MCF 10A (cell line): ENCODE measurements at regions not wholly inside any gene's neighbourhood (a gene's known extent, or its start where the extent isn't known, plus 50 kb on each side); places are given as distances from the start of the nearest gene placed in this dataset.

Experiments
- BruUV-seq: library from RNA; stranded (reverse); fragments of 400-500 nt; replicated peaks from 2 replicates; lab custom pipeline; 2021; lab: Mats Ljungman, UMichigan
- CTCF ChIA-PET: fragments of 300-600 bp; sonication (Branson Sonifier 250); formaldehyde crosslinking; extraction: SDS; loops from one replicate; lab custom pipeline; 2021; ENCODE audit warnings: antibody characterized with exemption, inconsistent platforms; lab: Yijun Ruan, JAX
- POLR2A ChIA-PET: fragments of 300-600, 350-650 bp; sonication (Branson Sonifier 250); formaldehyde crosslinking; extraction: SDS; loops from one replicate; lab custom pipeline; 2020; ENCODE audit warnings: antibody characterized with exemption, inconsistent platforms; lab: Yijun Ruan, JAX
- DNase-seq: peaks from one replicate; pipeline ENCODE4 v3.0.0-alpha.2; 2018; ENCODE audit not compliant: unreplicated experiment
- H3K27ac Mint-ChIP-seq: one replicate; pipeline ENCODE4 v1.8.0; 2022; ENCODE audit warnings: mild to moderate bottlenecking, low read depth, mixed read lengths; ENCODE audit not compliant: unreplicated experiment
- H3K27me3 Mint-ChIP-seq: one replicate; pipeline ENCODE4 v1.8.0; 2022; ENCODE audit warnings: mixed read lengths; ENCODE audit not compliant: insufficient read depth, unreplicated experiment
- H3K36me3 Mint-ChIP-seq: one replicate; pipeline ENCODE4 v1.8.0; 2022; ENCODE audit warnings: mild to moderate bottlenecking, moderate library complexity, mixed read lengths; ENCODE audit not compliant: insufficient read depth, unreplicated experiment
- H3K4me1 Mint-ChIP-seq: one replicate; pipeline ENCODE4 v1.8.0; 2022; ENCODE audit warnings: mixed read lengths; ENCODE audit not compliant: insufficient read depth, unreplicated experiment
- H3K4me3 Mint-ChIP-seq: one replicate; pipeline ENCODE4 v1.8.0; 2022; ENCODE audit warnings: mild to moderate bottlenecking, moderate library complexity, mixed read lengths; ENCODE audit not compliant: unreplicated experiment
- H3K9me3 Mint-ChIP-seq: one replicate; pipeline ENCODE4 v1.8.0; 2022; ENCODE audit warnings: mixed read lengths; ENCODE audit not compliant: unreplicated experiment
- intact Hi-C: fragments of 100-400 bp; cut with micrococcal nuclease; formaldehyde crosslinking; loops from 2 replicates; pipeline ENCODE4 v1.14.1; 2022
- TF ChIP-seq, protein P1 (sequence below): fragments of 200-600 bp; IDR thresholded peaks from one replicate; pipeline ENCODE4 v1.8.0; 2022; ENCODE audit warnings: antibody characterized with exemption, mild to moderate bottlenecking; ENCODE audit not compliant: unreplicated experiment

- ChIA-PET POLR2A (no interaction called here), CTCF (no interaction called here)
- no peak overlapping the region for H3K27ac Mint-ChIP-seq
- no peaks in the 10 kb centered on the region for H3K36me3 Mint-ChIP-seq
- H3K4me1 Mint-ChIP-seq = no peaks in the 10 kb centered on the region
- no TSS peak for BruUV-seq
- DNase-seq = no peak
- TF ChIP-seq, protein P1, sequence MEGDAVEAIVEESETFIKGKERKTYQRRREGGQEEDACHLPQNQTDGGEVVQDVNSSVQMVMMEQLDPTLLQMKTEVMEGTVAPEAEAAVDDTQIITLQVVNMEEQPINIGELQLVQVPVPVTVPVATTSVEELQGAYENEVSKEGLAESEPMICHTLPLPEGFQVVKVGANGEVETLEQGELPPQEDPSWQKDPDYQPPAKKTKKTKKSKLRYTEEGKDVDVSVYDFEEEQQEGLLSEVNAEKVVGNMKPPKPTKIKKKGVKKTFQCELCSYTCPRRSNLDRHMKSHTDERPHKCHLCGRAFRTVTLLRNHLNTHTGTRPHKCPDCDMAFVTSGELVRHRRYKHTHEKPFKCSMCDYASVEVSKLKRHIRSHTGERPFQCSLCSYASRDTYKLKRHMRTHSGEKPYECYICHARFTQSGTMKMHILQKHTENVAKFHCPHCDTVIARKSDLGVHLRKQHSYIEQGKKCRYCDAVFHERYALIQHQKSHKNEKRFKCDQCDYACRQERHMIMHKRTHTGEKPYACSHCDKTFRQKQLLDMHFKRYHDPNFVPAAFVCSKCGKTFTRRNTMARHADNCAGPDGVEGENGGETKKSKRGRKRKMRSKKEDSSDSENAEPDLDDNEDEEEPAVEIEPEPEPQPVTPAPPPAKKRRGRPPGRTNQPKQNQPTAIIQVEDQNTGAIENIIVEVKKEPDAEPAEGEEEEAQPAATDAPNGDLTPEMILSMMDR = no peak
- intact Hi-C loops = no loop called here
- peaks cover 74% of the 10 kb centered on the region for H3K27me3 Mint-ChIP-seq
- H3K9me3 Mint-ChIP-seq = no peaks in the 10 kb centered on the region
- no peak overlapping the region for H3K4me3 Mint-ChIP-seq
These were observed 531.8 kb downstream of the NXPH1 start for GRCh38 chr7:8965177-8965576.

DNA sequence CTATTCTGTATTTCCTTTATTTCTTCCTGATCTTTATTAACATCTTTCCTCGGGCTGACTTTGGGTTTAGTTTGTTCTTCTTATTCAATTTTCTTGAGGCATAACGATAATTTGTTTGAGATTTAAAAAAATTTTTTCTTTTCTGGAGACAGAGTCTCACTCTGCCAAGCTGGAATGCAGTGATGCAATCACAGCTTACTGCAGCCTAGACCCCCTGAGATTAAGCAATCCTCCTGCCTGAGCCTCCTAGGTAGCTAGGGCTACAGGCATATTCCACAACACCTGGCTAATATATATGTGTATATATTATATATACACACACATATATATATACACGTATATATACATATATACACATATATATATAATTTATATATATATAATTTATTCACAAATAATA, 540.2 kb downstream of the NXPH1 start:
- H3K9me3 Mint-ChIP-seq = no peaks in the 10 kb centered on the region
- intact Hi-C loops = no loop called here

GRCh38 chr7:8975681-8976080, 542.3 kb downstream of the NXPH1 start:
- ChIA-PET CTCF (no interaction called here), POLR2A (no interaction called here)
- Mint-ChIP-seq H3K9me3 (no peaks in the 10 kb centered on the region), H3K4me1 (no peaks in the 10 kb centered on the region), H3K4me3 (no peak overlapping the region), H3K36me3 (no peaks in the 10 kb centered on the region), H3K27ac (no peak overlapping the region), H3K27me3 (peaks cover 51% of the 10 kb centered on the region)
- TF ChIP-seq, protein P1 = no peak
- DNase-seq = no peak
- BruUV-seq = no TSS peak
- intact Hi-C loops = no loop called here

More for the DNA sequence above, 540.2 kb downstream of the NXPH1 start:
- TF ChIP-seq, protein P1 = no peak
- ChIA-PET POLR2A (no interaction called here), CTCF (interaction anchor here (0.8 kb wide), 1 partner anchor 15 kb away, joined by 3 read pairs; no protein-coding TSS in a partner anchor)
- no peak overlapping the region for H3K27ac Mint-ChIP-seq
- H3K4me1 Mint-ChIP-seq = no peaks in the 10 kb centered on the region
- no TSS peak for BruUV-seq
- no peaks in the 10 kb centered on the region for H3K36me3 Mint-ChIP-seq
- H3K4me3 Mint-ChIP-seq = no peak overlapping the region
- H3K27me3 Mint-ChIP-seq = peaks cover 51% of the 10 kb centered on the region
- no peak for DNase-seq

GRCh38 chr7:8982338-8982992, 549.1 kb downstream of the NXPH1 start:
- POLR2A ChIA-PET = no interaction called here
- CTCF ChIA-PET = interaction anchor here (0.6 kb wide), 1 partner anchor 648 kb away, joined by 4 read pairs; no protein-coding TSS in a partner anchor
- no peak overlapping the region for H3K27ac Mint-ChIP-seq

More at GRCh38 chr7:8982338-8982992, 549.1 kb downstream of the NXPH1 start:
- no peaks in the 10 kb centered on the region for H3K36me3 Mint-ChIP-seq
- TF ChIP-seq, protein P1 = no peak
- peaks cover 88% of the 10 kb centered on the region for H3K27me3 Mint-ChIP-seq
- no peaks in the 10 kb centered on the region for H3K4me1 Mint-ChIP-seq
- no peak overlapping the region for H3K4me3 Mint-ChIP-seq
- no peak for DNase-seq
- H3K9me3 Mint-ChIP-seq = no peaks in the 10 kb centered on the region
- no TSS peak for BruUV-seq
- intact Hi-C loops = no loop called here
